Adrenal gland (tissue), 9 donors: ENCODE measurements at regions not wholly inside any gene's neighbourhood (a gene's known extent, or its start where the extent isn't known, plus 50 kb on each side); places are given as distances from the start of the nearest gene placed in this dataset.

Experiments used
- DNase-seq, 7 donors: peaks; one replicate each; pipeline ENCODE4 v3.0.0-alpha.2; 2019 to 2020
- H3K27ac ChIP-seq, 5 donors: fragments of 200-600 bp; sonication (generic) in 4 of 5; 1 replicate in 3 of 5; 2 replicates in 2 of 5; pipeline versions ENCODE4 v1.5.1 to v1.8.0; 2016 to 2020; ENCODE audit warnings: mild to moderate bottlenecking in 1 of 5
- H3K27me3 ChIP-seq: fragments of 200-600 bp; 2 replicates; pipeline ENCODE4 v1.8.0; 2021
- H3K36me3 ChIP-seq, 2 donors: fragments of 200-600 bp; replicated peaks in 1 of 2; 1 replicate in 1 of 2; 2 replicates in 1 of 2; pipeline versions ENCODE4 v1.5.1 to v1.8.0; 2018 to 2022
- H3K4me1 ChIP-seq, 2 donors: fragments of 200-600 bp; replicated peaks in 1 of 2; 1 replicate in 1 of 2; 2 replicates in 1 of 2; pipeline versions ENCODE4 v1.5.1 to v1.8.0; 2018 to 2021
- H3K4me3 ChIP-seq, 4 donors: fragments of 200-600 bp; sonication (generic) in 3 of 4; one replicate each; pipeline ENCODE4 v1.5.1; 2016 to 2018
- H3K9me3 ChIP-seq, 3 donors: fragments of 200-600 bp; sonication (generic) in 1 of 3; replicated peaks in 1 of 3; 1 replicate in 2 of 3; 2 replicates in 1 of 3; pipeline versions ENCODE4 v1.5.1 to v1.8.0; 2016 to 2021
- CTCF ChIP-seq, 6 experiments: fragments of 450-650 bp in 4 of 6; fragments of 200-600 bp in 2 of 6; sonication (generic) in 1 of 6; IDR thresholded peaks; 1 replicate in 5 of 6; 2 replicates in 1 of 6; pipeline versions ENCODE4 v1.5.1 to v1.8.0; 2016 to 2021; ENCODE audit warnings: antibody characterized with exemption in 6 of 6, mild to moderate bottlenecking in 2 of 6, moderate library complexity in 1 of 6
- POLR2A ChIP-seq, 2 donors: fragments of 450-650 bp; IDR thresholded peaks; one replicate each; pipeline ENCODE4 v1.6.1; 2017; ENCODE audit warnings: antibody characterized with exemption in 2 of 2, mild to moderate bottlenecking in 2 of 2, moderate library complexity in 1 of 2
- WGBS, 4 donors: extraction: QIAGEN DNeasy Blood & Tissue Kit in 2 of 4; methylation state at CpG; one replicate each; pipeline versions ENCODE4 v1.1.5 to v1.1.7; 2013 to 2017; 5-methylcytosine and 5-hydroxymethylcytosine counted together
- intact Hi-C, 2 donors: fragments of 100-400 bp; cut with DNase I; formaldehyde crosslinking; loops; one replicate each; pipeline versions ENCODE4 v1.14.1 to v1.15.0; 2022 to 2023
- donor health status: healthy with polysubstance abuse.
- donor health status: Bipolar disorder and iron deficiency.
- donor health status: DM: yes; HTN: yes; CAD: no.
- donor health status: DM: no; HTN: no; CAD: no.
- donor health status: DM: no; HTN: no; CAD: no.

- Histone ChIP-seq H3K4me3 (no peak overlapping the region), H3K27ac (no peak overlapping the region), H3K27me3 (no peaks in the 10 kb centered on the region), H3K36me3 (no peaks in the 10 kb centered on the region), H3K9me3 (no peaks in the 10 kb centered on the region), H3K4me1 (no peaks in the 10 kb centered on the region)
- DNase-seq: no peak
- WGBS, 4 donors: 73 to 81% (median 78%) methylated on average over 2 of the region's 2 CpGs
- TF ChIP-seq CTCF (IDR thresholded peaks at IDR 0.05) (no peak), POLR2A (IDR thresholded peaks at IDR 0.05) (no peak)
- intact Hi-C loops: no loop called here
These were observed 79.9 kb upstream of the POM121L12 start for GRCh38 chr7:52955522-52955921.

- WGBS, 4 donors: 68 to 98% (median 86%) methylated on average over 2 of the region's 2 CpGs
- no peak for DNase-seq
- Histone ChIP-seq H3K27ac (no peak overlapping the region), H3K4me1 (no peaks in the 10 kb centered on the region), H3K36me3 (no peaks in the 10 kb centered on the region), H3K9me3 (no peaks in the 10 kb centered on the region), H3K4me3 (no peak overlapping the region), H3K27me3 (no peaks in the 10 kb centered on the region)
- intact Hi-C loops: no loop called here
- TF ChIP-seq CTCF (IDR thresholded peaks at IDR 0.05) (no peak), POLR2A (IDR thresholded peaks at IDR 0.05) (no peak)
These were observed 90.5 kb upstream of the POM121L12 start for GRCh38 chr7:52944921-52945320.

- intact Hi-C loops: no loop called here
- no peaks in the 10 kb centered on the region for H3K36me3 ChIP-seq
- no peak overlapping the region for H3K27ac ChIP-seq
- no peak overlapping the region for H3K4me3 ChIP-seq
- H3K4me1 ChIP-seq: no peaks in the 10 kb centered on the region
- no peaks in the 10 kb centered on the region for H3K9me3 ChIP-seq
- H3K27me3 ChIP-seq: no peaks in the 10 kb centered on the region
- TF ChIP-seq CTCF (IDR thresholded peaks at IDR 0.05) (no peak), POLR2A (IDR thresholded peaks at IDR 0.05) (no peak)
- WGBS, 4 donors: 35 to 58% (median 48%) methylated on average over 3 of the region's 3 CpGs
- DNase-seq: no peak
These were observed 95.0 kb upstream of the POM121L12 start for GRCh38 chr7:52940481-52940880.

GRCh38 chr7:52938455-52939133, 96.8 kb upstream of the POM121L12 start:
- Histone ChIP-seq H3K27me3 (no peaks in the 10 kb centered on the region), H3K27ac (no peak overlapping the region), H3K4me1 (no peaks in the 10 kb centered on the region), H3K9me3 (no peaks in the 10 kb centered on the region), H3K4me3 (no peak overlapping the region), H3K36me3 (no peaks in the 10 kb centered on the region)
- TF ChIP-seq CTCF (IDR thresholded peaks at IDR 0.05): no peak
- TF ChIP-seq POLR2A (IDR thresholded peaks at IDR 0.05): no peak
- DNase-seq: no peak
- intact Hi-C loops: no loop called here
